GM12878 (cell line): ENCODE measurements at regions not wholly inside any gene's neighbourhood (a gene's known extent, or its start where the extent isn't known, plus 50 kb on each side); places are given as distances from the start of the nearest gene placed in this dataset.

ENCODE experiments used
- ATAC-seq: fragments of 200-7000 bp; cut with Tn5 transposase; 3 replicates; pipeline ENCODE4 v1.9.1; 2020; ENCODE audit warnings: mild to moderate bottlenecking, moderate library complexity
- BruUV-seq: library from RNA; stranded (reverse); fragments of 400-500 nt; replicated peaks from 2 replicates; lab custom pipeline; 2021; lab: Mats Ljungman, UMichigan
- CTCF ChIA-PET: fragments of 300-600 bp; sonication (Branson Sonifier 250); formaldehyde crosslinking; extraction: SDS; loops from one replicate; lab custom pipeline; 2021; ENCODE audit warnings: inconsistent platforms; lab: Yijun Ruan, JAX
- POLR2A ChIA-PET: fragments of 350-600 bp; formaldehyde crosslinking; extraction: SDS; loops from one replicate; lab custom pipeline; 2021; ENCODE audit warnings: inconsistent platforms; lab: Charles Lee
- RAD21 ChIA-PET: fragments of 300-600 bp; sonication (Branson Sonifier 250); formaldehyde crosslinking; loops from one replicate; lab custom pipeline; 2023; ENCODE audit warnings: antibody characterized with exemption; ENCODE audit not compliant: unreplicated experiment; lab: Charles Lee
- SMC1A ChIA-PET: fragments of 300-600 bp; sonication (Branson Sonifier 250); formaldehyde crosslinking; loops from one replicate; lab custom pipeline; 2023; ENCODE audit not compliant: unreplicated experiment, uncharacterized antibody; lab: Charles Lee
- DNase-seq: peaks from one replicate; pipeline ENCODE4 v3.0.0-alpha.2; 2011; ENCODE audit warnings: low read depth, low spot score
- FAIRE-seq: peaks from 3 replicates; lab custom pipeline; 2011; peaks lifted over from hg19 to GRCh38; lab: Jason Lieb, UNC
- H2AFZ ChIP-seq: 2 replicates; pipeline ENCODE4 v1.6.0; 2011; ENCODE audit warnings: low read depth, low read length, control low read depth; ENCODE audit not compliant: control insufficient read depth
- H3K27ac ChIP-seq: 2 replicates; pipeline ENCODE4 v1.5.1; 2011; ENCODE audit warnings: control low read depth; ENCODE audit not compliant: control insufficient read depth, insufficient read depth
- H3K27me3 ChIP-seq, 2 experiments: replicated peaks in 1 of 2; 2 replicates each; pipeline versions ENCODE4 v1.6.0 to v1.6.1; 2011; ENCODE audit warnings: low read length in 1 of 2; ENCODE audit not compliant: control insufficient read depth in 2 of 2, insufficient read depth in 2 of 2
- H3K36me3 ChIP-seq, 2 experiments: 2 replicates each; pipeline ENCODE4 v1.5.1; 2011; ENCODE audit warnings: low read length in 1 of 2; ENCODE audit not compliant: control insufficient read depth in 2 of 2, insufficient read depth in 2 of 2
- H3K4me1 ChIP-seq: 2 replicates; pipeline ENCODE4 v1.6.1; 2011; ENCODE audit warnings: mild to moderate bottlenecking, low read length, moderate library complexity, mixed read lengths; ENCODE audit not compliant: control insufficient read depth, insufficient read depth
- H3K4me2 ChIP-seq: 2 replicates; pipeline ENCODE4 v1.6.0; 2011; ENCODE audit warnings: control low read depth; ENCODE audit not compliant: control insufficient read depth, insufficient read depth
- H3K4me3 ChIP-seq: fragments of 200-600 bp; sonication (generic); 2 replicates; pipeline ENCODE4 v1.5.1; 2016
- H3K79me2 ChIP-seq: 2 replicates; pipeline ENCODE4 v1.6.0; 2011; ENCODE audit warnings: low read length; ENCODE audit not compliant: control insufficient read depth, insufficient read depth
- H3K9ac ChIP-seq: 2 replicates; pipeline ENCODE4 v1.8.0; 2011; ENCODE audit warnings: low read length, control low read depth, mixed read lengths; ENCODE audit not compliant: control insufficient read depth, insufficient read depth
- H3K9me3 ChIP-seq: replicated peaks from 3 replicates; pipeline ENCODE4 v1.5.1; 2011; ENCODE audit warnings: mild to moderate bottlenecking, low read length; ENCODE audit not compliant: control insufficient read depth, insufficient read depth
- H4K20me1 ChIP-seq: 2 replicates; pipeline ENCODE4 v1.6.0; 2011; ENCODE audit not compliant: control insufficient read depth, insufficient read depth
- ATF3 ChIP-seq: IDR thresholded peaks from 2 replicates; pipeline ENCODE4 v1.6.1; 2011; ENCODE audit warnings: low read depth, mild to moderate bottlenecking, low read length, moderate library complexity, borderline replicate concordance; ENCODE audit errors: extremely low read depth
- CHD1 ChIP-seq: IDR thresholded peaks from 2 replicates; pipeline ENCODE4 v1.6.1; 2012; ENCODE audit warnings: low read depth, low read length, improper control_type of control experiment
- DPF2 ChIP-seq: fragments of 450-650 bp; IDR thresholded peaks from 2 replicates; pipeline ENCODE4 v1.6.1; 2017; ENCODE audit warnings: mild to moderate bottlenecking
- E2F8 ChIP-seq: fragments of 450-650 bp; IDR thresholded peaks from 2 replicates; pipeline ENCODE4 v1.6.1; 2018; ENCODE audit warnings: mild to moderate bottlenecking, low read depth, moderate library complexity; ENCODE audit not compliant: partially characterized antibody
- FOXM1 ChIP-seq: IDR thresholded peaks from 2 replicates; pipeline ENCODE4 v1.6.1; 2012; ENCODE audit warnings: low read depth, mild to moderate bottlenecking, inconsistent platforms, low read length, moderate library complexity
- HCFC1 ChIP-seq: fragments of 150-350 bp; IDR thresholded peaks from 2 replicates; pipeline ENCODE4 v1.6.1; 2014; ENCODE audit warnings: low read length
- IKZF1 ChIP-seq: fragments of 450-650 bp; conservative IDR thresholded peaks from 2 replicates; pipeline ENCODE4 v1.6.1; 2017; ENCODE audit warnings: antibody characterized with exemption, mild to moderate bottlenecking
- LARP7 ChIP-seq: fragments of 450-650 bp; IDR thresholded peaks from 2 replicates; pipeline ENCODE4 v1.6.1; 2017; ENCODE audit warnings: mild to moderate bottlenecking
- NFYA ChIP-seq: IDR thresholded peaks from 2 replicates; pipeline ENCODE4 v1.6.1; 2011; ENCODE audit warnings: low read depth, mild to moderate bottlenecking, low read length, improper control_type of control experiment, borderline replicate concordance
- SIN3A ChIP-seq: IDR thresholded peaks from 2 replicates; pipeline ENCODE4 v1.6.1; 2012; ENCODE audit warnings: low read depth, low read length, improper control_type of control experiment
- SMAD1 ChIP-seq: fragments of 450-650 bp; IDR thresholded peaks from 2 replicates; pipeline ENCODE4 v1.6.1; 2018; ENCODE audit warnings: mild to moderate bottlenecking, low read depth; ENCODE audit not compliant: partially characterized antibody
- YBX1 ChIP-seq: fragments of 450-650 bp; IDR thresholded peaks from 2 replicates; pipeline ENCODE4 v1.6.1; 2016; ENCODE audit warnings: antibody characterized with exemption
- WGBS: methylation state at CpG from one replicate; pipeline ENCODE4 v1.1.6; 2016; ENCODE audit warnings: low lambda C conversion rate; ENCODE audit not compliant: insufficient replicate concordance, insufficient coverage; ENCODE audit errors: missing lambda C conversion rate; 5-methylcytosine and 5-hydroxymethylcytosine counted together
- in situ Hi-C: fragments of 300-500 bp; cut with MboI; formaldehyde crosslinking; loops from 9 replicates; pipeline ENCODE4 v1.14.3; 2018; ENCODE audit warnings: mixed read lengths
- intact Hi-C: fragments of 100-400 bp; cut with micrococcal nuclease; formaldehyde crosslinking; loops from one replicate; pipeline ENCODE4 v1.14.2; 2022; ENCODE audit not compliant: unreplicated experiment
- TF ChIP-seq, protein P1 (sequence below): fragments of 450-650 bp; IDR thresholded peaks from 2 replicates; pipeline ENCODE4 v1.6.1; 2016; ENCODE audit warnings: mild to moderate bottlenecking, moderate library complexity, borderline replicate concordance
- TF ChIP-seq, protein P2 (sequence below): fragments of 450-650 bp; IDR thresholded peaks from 2 replicates; pipeline ENCODE4 v1.6.1; 2016; ENCODE audit warnings: mild to moderate bottlenecking

GRCh38 chr10:44053391-44053790, 331.5 kb downstream of the CXCL12 start (continued):
- TF ChIP-seq, protein P1, sequence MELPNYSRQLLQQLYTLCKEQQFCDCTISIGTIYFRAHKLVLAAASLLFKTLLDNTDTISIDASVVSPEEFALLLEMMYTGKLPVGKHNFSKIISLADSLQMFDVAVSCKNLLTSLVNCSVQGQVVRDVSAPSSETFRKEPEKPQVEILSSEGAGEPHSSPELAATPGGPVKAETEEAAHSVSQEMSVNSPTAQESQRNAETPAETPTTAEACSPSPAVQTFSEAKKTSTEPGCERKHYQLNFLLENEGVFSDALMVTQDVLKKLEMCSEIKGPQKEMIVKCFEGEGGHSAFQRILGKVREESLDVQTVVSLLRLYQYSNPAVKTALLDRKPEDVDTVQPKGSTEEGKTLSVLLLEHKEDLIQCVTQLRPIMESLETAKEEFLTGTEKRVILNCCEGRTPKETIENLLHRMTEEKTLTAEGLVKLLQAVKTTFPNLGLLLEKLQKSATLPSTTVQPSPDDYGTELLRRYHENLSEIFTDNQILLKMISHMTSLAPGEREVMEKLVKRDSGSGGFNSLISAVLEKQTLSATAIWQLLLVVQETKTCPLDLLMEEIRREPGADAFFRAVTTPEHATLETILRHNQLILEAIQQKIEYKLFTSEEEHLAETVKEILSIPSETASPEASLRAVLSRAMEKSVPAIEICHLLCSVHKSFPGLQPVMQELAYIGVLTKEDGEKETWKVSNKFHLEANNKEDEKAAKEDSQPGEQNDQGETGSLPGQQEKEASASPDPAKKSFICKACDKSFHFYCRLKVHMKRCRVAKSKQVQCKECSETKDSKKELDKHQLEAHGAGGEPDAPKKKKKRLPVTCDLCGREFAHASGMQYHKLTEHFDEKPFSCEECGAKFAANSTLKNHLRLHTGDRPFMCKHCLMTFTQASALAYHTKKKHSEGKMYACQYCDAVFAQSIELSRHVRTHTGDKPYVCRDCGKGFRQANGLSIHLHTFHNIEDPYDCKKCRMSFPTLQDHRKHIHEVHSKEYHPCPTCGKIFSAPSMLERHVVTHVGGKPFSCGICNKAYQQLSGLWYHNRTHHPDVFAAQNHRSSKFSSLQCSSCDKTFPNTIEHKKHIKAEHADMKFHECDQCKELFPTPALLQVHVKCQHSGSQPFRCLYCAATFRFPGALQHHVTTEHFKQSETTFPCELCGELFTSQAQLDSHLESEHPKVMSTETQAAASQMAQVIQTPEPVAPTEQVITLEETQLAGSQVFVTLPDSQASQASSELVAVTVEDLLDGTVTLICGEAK: no peak
- TF ChIP-seq CHD1 (no peak), NFYA (no peak), ATF3 (no peak), LARP7 (no peak)

- intact Hi-C loops: no loop called here
- no peaks in the 10 kb centered on the region; a peak in 1 of 4 replicates for H3K27me3 ChIP-seq
- 39% methylated on average over 10 of the region's 10 CpGs for WGBS
- no peak overlapping the region for H3K27ac ChIP-seq
- FAIRE-seq (no peak), ATAC-seq (no peak), DNase-seq (no peak)
- H3K9ac ChIP-seq: no peak overlapping the region
- no peaks in the 10 kb centered on the region for H3K4me1 ChIP-seq
- CTCF ChIA-PET: interaction anchor here (0.6 to 1.4 kb wide), 3 partner anchors 8 to 361 kb away, joined by 3 read pairs; no protein-coding TSS in a partner anchor
- H3K79me2 ChIP-seq: no peaks in the 10 kb centered on the region
- H4K20me1 ChIP-seq: no peaks in the 10 kb centered on the region
- no peaks in the 10 kb centered on the region for H3K36me3 ChIP-seq
- no peak overlapping the region for H3K4me3 ChIP-seq
- RAD21 ChIA-PET: no interaction called here
- H3K9me3 ChIP-seq: no peaks in the 10 kb centered on the region
- in situ Hi-C loops: no loop called here
- H2AFZ ChIP-seq: no peak overlapping the region
- SMC1A ChIA-PET: no interaction called here
- H3K4me2 ChIP-seq: no peak overlapping the region
- BruUV-seq: no TSS peak
- POLR2A ChIA-PET: no interaction called here
- TF ChIP-seq IKZF1: no peak
- no peak for TF ChIP-seq HCFC1
- no peak for TF ChIP-seq FOXM1
- no peak for TF ChIP-seq SIN3A
- TF ChIP-seq YBX1: no peak
- TF ChIP-seq, protein P2, sequence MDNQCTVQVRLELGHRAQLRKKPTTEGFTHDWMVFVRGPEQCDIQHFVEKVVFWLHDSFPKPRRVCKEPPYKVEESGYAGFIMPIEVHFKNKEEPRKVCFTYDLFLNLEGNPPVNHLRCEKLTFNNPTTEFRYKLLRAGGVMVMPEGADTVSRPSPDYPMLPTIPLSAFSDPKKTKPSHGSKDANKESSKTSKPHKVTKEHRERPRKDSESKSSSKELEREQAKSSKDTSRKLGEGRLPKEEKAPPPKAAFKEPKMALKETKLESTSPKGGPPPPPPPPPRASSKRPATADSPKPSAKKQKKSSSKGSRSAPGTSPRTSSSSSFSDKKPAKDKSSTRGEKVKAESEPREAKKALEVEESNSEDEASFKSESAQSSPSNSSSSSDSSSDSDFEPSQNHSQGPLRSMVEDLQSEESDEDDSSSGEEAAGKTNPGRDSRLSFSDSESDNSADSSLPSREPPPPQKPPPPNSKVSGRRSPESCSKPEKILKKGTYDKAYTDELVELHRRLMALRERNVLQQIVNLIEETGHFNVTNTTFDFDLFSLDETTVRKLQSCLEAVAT: no peak
- no peak for TF ChIP-seq SMAD1
- TF ChIP-seq DPF2: no peak
- no peak for TF ChIP-seq E2F8
These were observed 333.1 kb downstream of the CXCL12 start for GRCh38 chr10:44051584-44052385.
